Posterior cingulate gyrus (tissue), 11 donors: ENCODE measurements at regions not wholly inside any gene's neighbourhood (a gene's known extent, or its start where the extent isn't known, plus 50 kb on each side); places are given as distances from the start of the nearest gene placed in this dataset.
A peak's percentile ranks its signal among the peaks of the same experiment; 100 is the strongest.
"Not testable (repeated sequence)": the region's sequence is repeated elsewhere in the genome, so short reads cannot be mapped to it uniquely, and the experiment has no call there.

Experiments used
- DNase-seq, 10 donors: peaks; one replicate each; pipeline versions ENCODE4 v3.0.0 to v3.0.0-alpha.2; 2020 to 2021; ENCODE audit warnings: mixed read lengths in 3 of 10
- intact Hi-C: fragments of 100-400 bp; cut with DNase I; formaldehyde crosslinking; loops from one replicate; pipeline ENCODE4 v1.15.1; 2023

DNA sequence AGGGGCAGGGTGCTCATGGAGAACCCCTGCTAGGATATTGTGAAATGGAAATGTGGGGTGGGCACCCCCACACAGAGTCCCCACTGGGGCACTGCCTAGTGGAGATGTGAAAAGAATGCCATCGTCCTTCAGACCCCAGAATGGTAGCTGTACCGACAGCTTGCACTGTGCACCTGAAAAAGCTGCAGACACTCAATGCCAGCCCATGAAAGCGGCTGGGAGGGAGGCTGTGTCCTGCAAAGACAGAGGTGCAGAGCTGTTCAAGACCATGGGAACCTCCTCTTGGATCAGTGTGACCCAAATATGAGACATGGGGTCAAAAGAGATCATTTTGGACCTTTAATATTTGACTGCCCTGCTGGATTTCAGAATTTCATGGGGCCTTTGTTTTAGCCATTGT, 724.2 kb downstream of the FOXD4L5 start:
- peak in 5 of 10 donors; percentile 7 to 55 (median 48) for DNase-seq

More for the DNA sequence above, 724.2 kb downstream of the FOXD4L5 start:
- intact Hi-C loops, result not testable (repeated sequence)
